ENCODE measurements at regions not wholly inside any gene's neighbourhood (a gene's known extent, or its start where the extent isn't known, plus 50 kb on each side); places are given as distances from the start of the nearest gene placed in this dataset.

DNA sequence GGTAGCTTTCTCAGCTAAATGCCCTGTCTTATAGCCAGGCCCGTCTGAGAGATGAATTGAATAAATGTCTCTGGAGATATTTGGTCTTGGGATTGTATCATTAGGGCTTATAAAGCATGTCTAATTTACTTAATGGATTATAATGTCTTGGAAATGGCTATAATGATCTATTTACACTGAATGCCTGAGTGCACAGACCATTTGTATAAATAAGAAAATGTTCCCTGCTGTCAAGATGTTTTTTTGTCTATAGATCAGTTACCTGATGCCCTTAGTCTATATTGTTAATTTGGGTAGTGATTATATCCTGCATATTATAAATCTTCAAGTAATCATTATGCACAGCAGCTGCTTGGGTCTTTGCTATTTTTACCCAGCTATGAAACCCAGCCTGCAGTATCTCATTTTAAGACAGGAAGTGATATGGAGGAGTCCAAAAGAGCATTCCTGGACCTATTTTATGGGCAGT lies 112.9 kb upstream of the ACTBL2 start:
- DNase-seq (ENCODE audit: low read depth in 2 of 3, low spot score in 1 of 3) = no peak

DNA sequence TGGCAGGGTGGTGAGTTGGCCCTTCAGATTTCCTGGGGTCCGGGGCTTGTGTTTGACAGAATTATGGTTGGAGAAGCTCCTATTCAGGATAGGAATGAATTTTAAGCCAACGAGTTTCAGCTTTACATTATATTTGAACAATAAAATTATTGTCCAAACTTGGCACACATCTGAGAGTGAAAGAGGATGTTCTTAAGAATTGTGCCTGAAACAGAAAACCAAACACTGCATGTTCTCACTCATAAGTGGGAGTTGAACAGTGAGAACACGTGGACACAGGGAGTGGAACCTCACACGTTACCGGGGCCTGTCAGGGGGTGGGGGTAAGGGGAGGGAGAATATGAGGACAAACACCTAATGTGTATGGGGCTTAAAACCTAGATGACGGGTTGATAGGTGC lies 111.8 kb upstream of the ACTBL2 start:
- DNase-seq (ENCODE audit: low read depth in 2 of 3, low spot score in 1 of 3) = no peak

DNA sequence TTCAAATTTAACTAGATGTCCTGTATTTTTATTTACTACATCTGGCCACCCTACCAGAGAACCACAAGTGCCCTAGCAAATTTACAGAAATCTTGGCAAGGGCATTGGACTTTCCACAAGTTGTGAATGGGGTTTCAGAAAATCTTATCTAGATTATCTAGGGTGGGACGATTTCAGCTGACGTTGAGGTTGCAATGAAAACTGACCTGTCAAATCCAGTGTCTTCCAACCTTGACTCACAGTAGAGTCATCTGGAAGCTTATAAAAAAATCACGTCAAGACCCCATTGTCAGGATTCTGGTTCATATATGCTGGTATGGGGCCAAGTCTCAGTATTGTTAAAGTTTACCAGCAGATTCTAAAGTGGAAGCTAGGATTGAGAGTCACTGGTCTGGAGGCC lies 109.6 kb upstream of the ACTBL2 start:
- no peak for DNase-seq (ENCODE audit: low read depth in 2 of 3, low spot score in 1 of 3)

DNA sequence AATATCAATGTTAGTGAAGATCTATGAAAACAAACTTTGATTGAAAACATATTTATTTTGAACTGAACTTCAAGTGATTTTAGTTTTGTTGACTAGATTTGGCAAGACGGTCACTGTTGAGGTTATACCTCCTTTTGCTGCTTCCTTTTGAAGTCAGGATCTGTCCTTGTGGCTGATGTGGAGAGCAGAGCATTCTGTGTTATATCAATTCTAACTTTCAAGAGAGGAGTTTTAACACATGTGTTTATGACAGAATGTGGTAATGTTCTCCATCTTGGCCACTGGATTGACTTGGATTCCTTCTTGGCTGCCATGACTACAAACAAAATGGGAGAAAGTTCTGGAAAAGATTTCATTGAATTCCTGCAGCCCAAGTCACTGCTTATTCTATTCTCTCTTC lies 104.0 kb upstream of the ACTBL2 start:
- DNase-seq (ENCODE audit: low read depth in 2 of 3, low spot score in 1 of 3) = no peak

DNA sequence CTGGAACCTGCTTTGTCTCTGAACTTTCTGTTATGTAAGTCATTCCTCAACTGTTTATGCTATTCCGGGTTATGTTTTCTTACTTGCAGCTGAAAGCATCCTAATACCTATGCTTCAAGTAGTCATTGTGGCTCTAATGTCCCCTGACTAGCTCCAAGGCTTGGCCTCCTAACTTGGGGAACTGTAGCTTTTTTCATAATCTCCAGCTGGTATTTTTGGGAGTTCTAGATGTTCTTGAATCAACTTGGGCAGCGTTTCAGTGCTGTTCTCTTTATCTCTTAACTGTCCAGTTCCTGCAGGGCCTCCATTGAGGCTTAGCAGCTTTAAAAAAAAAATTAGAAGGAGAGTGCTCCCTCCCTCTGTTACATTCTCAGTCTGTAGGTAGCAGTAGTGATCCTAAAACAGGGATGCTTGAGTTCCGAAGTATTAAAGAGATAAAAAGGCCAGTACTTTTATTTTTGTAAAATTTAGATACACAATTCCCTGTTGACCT lies 100.0 kb upstream of the ACTBL2 start:
- no peak for DNase-seq (ENCODE audit: low read depth in 2 of 3, low spot score in 1 of 3)

DNA sequence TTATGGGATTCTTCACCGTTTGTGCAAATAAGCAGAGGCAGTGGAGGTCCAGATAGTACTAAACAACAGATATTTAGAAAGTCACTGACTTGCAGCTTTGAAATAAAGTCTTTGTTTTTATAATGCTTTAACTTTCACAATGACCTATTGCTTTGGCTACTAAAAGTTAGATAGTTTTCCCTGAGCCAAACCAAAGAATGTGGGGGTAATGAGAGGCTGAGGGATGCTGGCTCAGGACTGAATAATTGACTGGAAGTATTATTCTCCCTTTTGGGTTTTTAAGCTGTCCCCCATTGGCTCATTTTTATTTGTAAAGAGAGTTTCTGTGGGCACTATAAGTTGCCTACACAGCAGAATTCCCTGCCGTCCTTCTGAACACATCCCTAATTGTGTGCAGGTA lies 99.2 kb upstream of the ACTBL2 start:
- no peak for DNase-seq (ENCODE audit: low read depth in 2 of 3, low spot score in 1 of 3)

DNA sequence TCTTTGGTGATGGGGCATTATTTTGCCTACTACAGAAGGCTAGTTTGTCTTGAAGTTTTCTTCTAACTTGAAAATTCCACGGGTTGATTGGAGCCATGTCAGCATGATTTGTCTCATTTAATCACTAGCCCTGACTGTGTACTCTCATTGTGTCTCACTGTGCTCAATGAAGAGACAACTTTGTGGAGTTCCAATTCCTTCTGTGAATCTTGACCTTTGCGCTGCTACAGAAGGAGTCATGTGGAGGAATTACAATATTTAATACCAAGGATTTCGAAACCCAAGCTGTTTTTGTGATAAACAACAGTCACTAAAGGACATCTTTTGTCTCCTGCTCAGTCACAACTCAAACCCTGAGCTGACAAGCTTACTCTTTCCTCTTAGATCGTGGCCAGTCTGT lies 98.6 kb upstream of the ACTBL2 start:
- no peak for DNase-seq (ENCODE audit: low read depth in 2 of 3, low spot score in 1 of 3)

DNA sequence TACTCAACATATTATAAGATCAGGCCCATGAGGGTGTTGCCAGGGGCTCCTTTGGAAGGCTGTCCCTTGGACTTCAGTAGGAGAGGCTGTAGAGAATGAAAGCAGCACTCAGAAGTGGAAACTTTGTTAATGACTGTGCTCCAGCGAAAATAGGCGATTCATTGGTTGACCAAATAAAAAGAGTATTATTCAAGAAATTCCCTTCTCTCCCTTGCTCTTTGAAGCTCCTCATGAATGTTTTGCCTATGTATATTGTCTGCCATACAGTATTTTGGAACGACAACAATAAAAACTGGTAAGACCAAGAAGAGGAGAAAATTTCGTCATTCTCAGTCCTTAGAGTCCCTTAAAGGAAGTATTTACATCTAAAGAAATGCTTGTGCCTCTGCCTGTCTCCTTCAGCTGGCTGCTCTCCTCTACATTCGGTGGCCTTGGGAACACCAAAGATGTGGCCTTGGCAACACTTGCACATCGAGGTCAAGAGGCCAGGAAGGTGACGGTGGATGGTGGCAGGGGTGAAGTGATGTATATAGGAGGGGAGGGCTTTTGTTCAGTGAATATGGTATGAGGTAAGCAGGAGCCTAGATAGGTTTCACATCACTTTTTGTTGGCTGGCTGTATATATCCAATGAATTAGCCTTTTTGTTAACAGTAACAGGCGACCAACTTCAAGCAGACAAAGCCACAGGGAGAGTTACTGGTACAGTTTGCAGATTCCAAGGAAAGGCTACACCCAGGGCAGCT lies 95.0 kb upstream of the ACTBL2 start:
- no peak for DNase-seq (ENCODE audit: low read depth in 2 of 3, low spot score in 1 of 3)

DNA sequence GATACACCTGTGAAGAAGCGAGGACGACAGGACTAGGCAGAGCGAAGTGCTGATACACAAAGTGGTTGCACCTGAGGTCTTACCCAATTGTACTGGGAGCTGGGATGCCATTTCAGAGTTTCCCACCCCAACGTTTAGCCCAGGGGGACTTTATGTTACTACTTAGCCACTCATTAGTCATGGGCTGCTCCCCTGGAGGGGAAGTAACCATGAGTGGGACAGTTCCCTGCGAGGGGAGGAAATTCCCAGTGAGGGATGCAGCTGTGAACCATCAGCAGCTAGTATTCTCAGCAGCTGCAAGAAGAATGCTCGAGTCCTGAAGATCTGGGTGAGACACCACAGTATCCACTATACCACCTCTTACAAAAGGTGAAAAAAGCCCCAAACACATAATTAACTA lies 93.7 kb upstream of the ACTBL2 start:
- no peak for DNase-seq (ENCODE audit: low read depth in 2 of 3, low spot score in 1 of 3)

DNA sequence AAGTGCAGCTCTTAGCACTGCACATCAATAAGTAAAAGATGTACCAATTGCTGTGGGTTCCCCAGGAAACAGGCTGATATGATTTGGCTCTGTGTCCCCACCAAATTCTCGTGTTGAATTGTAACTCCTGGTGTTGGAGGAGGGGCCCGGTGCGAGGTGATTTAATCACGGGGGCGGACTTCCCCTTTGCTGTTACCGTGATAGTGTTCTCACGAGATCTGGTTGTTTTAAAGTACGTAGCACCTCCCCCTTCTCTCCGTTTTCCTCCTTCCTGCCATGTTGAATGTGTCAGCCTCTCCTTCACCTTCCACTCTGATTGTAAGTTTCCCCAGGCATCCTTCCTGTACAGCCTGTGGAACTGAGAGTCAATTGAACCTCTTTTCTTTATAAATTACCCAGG lies 93.2 kb upstream of the ACTBL2 start:
- DNase-seq (ENCODE audit: low read depth in 2 of 3, low spot score in 1 of 3) = no peak

DNA sequence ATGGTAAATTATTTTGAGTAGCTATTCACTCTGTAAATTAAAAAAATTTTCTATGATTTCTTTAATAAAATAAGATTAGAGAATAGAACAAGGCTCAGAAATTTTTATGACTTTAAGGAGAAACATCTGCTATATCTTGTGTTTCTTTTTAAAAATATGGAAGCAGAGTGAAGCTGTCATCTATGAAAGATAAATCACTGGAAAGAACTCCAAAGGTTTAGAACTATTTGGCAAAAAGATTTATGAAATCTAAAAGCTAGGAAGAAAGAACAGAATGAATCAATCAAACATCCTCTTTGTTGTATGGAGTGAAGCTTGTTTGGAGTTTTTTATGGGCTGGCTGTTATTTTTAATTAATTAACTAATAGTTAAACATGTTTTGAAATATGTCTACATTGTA lies 89.8 kb upstream of the ACTBL2 start:
- DNase-seq (ENCODE audit: low read depth in 2 of 3, low spot score in 1 of 3) = no peak

DNA sequence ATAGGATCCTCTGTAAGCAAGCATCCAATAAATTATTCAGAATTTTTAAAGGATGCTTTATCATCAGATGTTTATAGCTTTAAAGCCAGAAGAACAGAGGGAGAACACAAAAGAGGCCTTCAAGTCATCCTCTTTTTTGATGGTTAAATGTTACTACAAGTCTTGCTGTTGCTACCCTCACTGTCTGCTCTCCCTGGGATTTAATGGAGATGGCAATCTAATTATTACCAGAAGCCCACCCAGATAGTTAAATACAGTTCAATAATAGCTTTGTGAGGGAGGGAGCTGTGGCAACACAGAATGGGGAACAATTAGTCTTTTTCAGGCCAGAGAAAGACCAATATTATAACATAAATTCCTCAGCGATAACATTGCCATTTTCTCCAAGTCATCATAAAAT lies 87.0 kb upstream of the ACTBL2 start:
- no peak for DNase-seq (ENCODE audit: low read depth in 2 of 3, low spot score in 1 of 3)

DNA sequence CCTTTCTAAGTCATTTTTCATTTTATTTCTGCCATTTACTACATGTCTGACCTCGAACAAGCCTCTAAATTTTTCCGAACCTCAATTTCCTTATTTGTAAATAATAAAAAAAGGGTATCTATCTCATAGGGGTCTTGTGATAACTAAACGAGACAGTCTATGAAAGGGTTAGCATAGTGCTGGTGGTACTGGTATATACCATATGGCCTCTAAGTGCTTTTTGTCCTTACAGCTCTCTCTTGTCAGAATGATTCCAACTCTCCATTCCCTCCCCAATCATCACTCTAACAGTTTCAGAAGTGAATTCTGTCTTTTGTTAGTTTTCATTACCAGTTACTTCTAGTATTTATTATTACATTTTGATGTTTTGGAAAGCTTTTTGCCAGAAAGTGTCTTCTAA lies 85.5 kb upstream of the ACTBL2 start:
- no peak for DNase-seq (ENCODE audit: low read depth in 2 of 3, low spot score in 1 of 3)

DNA sequence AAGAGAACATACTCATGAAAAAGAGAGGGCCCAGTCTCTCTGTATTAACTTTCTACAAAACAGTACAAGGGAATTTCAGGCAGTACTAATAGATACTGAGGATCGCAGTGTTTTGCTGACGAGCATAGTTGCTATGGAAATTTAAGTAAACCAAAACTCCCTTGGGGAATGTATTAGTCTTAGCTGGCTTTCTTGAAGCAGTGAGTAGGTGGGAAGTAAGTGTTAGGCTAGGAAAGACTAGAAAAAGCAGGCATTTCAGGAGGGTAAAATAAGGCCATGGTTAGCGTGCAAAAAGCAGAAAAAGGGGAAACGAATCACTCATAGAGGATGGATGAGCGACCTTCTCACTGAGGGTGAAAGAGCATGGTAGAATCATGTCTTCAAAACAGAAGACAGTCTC lies 84.3 kb upstream of the ACTBL2 start:
- DNase-seq (ENCODE audit: low read depth in 2 of 3, low spot score in 1 of 3) = no peak

DNA sequence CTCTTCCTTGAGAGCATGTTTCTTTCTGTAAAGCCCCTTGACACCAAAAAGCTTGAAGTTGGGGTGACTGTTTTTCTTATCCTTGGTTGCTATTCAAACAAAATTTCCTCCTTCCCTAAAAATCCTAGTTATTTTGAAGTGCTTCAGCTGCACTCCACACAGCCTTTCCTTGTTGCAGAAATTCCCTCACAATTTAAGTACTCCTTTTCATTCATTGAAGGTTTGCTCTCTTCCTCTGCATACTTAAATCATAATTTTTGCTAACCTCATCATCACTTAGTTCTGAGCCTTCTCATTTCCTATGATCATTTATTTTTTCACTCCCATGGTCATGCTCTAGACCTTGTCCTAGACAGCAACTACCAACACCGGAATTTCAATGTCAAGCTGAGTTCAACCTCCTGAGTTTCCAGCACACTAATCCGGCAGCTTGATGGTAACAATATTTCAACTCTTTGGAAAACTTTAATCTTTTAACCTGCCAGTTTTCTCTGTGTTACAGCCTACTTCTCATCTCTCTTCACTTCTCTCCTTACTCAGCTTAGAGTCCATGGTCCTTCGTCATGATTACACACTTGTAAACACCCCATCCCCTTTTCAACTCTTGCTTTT lies 78.7 kb upstream of the ACTBL2 start:
- no peak for DNase-seq (ENCODE audit: low read depth in 2 of 3, low spot score in 1 of 3)

DNA sequence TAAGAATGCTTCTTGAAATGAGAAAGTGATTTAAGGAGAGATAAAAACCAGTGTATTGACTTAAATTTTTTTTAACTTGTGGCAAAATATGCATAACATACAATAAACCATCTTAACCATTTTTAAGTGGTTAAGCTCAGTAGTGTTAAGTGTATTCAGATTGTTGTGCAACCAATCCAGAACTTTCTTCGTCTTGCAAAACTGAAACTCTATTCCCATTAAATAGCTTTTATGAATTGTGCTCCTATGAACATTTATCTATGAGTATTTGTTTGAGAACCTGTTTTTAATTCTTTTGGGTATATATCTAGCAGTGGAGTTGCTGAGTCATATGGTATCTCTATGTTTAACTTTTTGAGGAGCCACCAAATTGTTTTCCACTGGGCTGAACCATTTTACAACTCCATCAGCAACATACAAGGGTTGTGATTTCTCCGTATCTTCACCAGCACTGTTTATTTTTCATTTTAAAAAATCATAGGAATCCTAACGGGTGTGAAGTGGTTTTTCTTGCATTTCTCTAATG lies 76.6 kb upstream of the ACTBL2 start:
- no peak for DNase-seq (ENCODE audit: low read depth in 2 of 3, low spot score in 1 of 3)

DNA sequence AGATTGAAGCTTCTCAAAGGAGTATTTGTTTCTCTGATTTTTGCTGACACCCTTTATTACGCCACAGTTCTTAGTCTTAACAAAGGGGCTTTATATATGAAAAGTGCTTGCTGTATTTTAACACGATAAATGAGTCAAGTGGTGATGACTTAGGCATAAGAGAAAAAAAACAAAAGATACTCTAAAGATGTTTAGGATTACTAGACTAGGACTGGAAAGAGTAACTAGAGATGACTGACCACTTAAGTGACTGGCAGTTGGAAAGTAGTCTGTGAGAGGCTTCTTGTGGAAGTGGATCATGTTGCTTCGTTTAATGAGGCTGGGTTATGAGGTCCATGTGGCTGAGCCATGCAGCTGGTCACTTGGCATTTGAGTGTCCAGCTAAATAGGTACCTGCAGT lies 69.4 kb upstream of the ACTBL2 start:
- no peak for DNase-seq (ENCODE audit: low read depth in 2 of 3, low spot score in 1 of 3)

DNA sequence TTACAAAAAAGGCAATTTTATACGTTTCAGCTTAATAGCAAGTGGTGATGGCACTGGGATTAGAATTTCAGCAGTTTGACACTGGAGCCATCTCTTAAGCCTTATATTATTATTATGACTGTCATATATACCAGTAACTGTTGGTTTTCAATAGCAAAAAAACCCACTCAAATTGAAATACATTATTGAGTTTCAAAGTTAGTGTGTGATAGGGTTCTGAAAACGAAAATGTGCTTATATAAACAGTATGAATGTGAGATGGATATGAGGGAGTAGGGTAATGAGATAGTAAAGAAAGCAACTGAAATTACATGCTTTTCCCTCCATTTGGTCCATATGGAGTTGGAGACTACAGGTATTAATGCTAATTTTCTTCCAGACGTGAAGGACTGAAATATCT lies 68.6 kb upstream of the ACTBL2 start:
- DNase-seq (ENCODE audit: low read depth in 2 of 3, low spot score in 1 of 3) = no peak

DNA sequence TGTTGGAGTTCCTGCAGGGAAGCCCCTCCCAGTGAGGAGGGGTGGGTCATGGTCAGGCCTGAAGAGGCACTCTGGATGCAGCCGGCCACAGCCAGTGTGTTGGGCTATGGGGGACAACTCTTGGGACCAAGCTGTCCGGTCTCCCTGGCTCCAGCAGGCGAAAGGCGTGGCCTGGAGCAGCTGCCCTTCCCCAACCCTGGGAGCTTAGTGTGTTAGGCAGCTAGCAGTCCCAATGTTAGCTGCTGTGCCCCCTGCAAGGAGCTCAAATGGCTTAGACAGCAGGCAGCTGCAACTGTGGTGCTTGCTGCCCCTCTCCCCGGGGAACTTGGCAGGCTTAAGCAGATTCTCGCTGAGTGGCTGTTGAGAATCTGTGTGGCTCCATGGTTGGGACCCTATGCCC lies 67.5 kb upstream of the ACTBL2 start:
- DNase-seq (ENCODE audit: low read depth in 2 of 3, low spot score in 1 of 3) = no peak

DNA sequence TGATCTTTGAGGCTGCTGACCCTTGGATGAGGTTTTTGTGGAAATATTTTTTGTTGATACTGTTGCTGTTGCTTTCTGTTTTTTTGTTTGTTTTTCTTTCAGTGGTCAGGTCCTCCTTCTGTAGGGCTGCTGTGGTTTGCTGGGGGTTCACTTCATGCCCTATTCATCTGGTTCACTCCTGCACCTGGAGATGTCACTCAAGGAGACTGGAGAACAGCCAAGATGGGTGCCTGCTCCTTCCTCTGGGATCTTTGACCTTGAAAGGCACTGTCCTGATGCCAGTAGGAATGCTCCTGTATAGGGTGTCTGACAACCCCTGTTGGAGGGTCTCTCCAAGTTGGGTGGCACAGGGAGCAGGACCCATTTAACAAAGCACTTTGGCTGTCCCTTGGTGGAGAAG lies 67.0 kb upstream of the ACTBL2 start:
- DNase-seq (ENCODE audit: low read depth in 2 of 3, low spot score in 1 of 3) = no peak

DNA sequence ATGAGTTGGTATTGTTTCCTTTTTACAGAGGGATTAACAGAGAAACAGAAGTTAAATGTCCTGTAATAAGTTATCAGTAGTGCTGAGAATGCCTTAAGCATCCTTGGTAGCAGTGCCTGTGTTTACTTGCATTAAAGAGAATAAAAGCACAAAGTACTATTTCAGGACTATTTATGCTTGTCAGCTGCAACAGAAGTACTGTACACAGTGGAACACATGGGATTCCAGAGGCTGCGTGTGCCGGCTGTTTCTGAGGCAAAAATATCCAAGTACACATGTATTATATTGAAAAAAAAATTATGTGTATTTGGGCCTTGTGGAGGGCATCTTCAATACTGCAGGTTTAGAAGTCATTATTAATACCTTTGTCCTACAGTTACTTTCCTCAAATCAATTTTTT lies 58.2 kb upstream of the ACTBL2 start:
- no peak for DNase-seq (ENCODE audit: low read depth in 2 of 3, low spot score in 1 of 3)

DNA sequence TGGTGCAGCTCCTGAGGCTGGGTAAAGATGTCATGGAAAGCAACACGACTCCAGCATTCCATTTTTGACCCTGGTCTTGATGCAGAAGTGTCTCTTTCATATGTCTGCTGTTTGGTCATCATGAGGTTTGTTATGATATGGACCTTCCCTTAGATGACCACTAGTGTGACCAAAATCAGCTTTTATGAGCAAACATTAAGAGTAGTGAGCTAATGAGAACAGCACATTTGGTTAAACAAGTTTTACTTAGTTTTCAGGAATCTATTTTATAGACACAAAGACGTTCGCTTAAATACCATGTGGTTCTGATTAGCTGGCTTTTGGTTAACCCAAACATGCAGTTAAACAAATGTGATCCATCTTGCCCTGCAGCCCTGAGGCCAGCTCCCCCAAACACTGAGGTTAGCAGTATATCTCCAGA lies 56.7 kb upstream of the ACTBL2 start:
- DNase-seq (ENCODE audit: low read depth in 2 of 3, low spot score in 1 of 3) = no peak
